ENCODE measurements at regions not wholly inside any gene's neighbourhood (a gene's known extent, or its start where the extent isn't known, plus 50 kb on each side); places are given as distances from the start of the nearest gene placed in this dataset.
"Not testable (repeated sequence)": the region's sequence is repeated elsewhere in the genome, so short reads cannot be mapped to it uniquely, and the experiment has no call there.

DNA sequence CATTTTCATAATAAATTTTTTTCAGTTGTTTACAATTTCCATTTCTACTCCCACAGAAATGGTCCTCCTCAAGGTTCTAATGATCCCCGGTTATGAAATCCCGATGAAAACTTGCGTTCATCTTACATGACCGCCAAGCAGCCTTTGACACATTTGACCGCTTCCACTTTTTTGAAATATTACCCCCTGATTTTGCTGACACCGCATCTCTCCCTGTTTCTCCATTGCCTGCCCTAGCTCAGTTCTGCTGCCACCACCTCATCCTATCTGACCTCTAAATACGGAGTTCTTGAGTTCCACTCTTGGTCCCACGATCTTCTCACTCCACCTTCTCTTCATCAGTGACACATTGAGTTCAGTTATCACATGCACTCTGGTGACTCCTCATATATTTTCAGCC is 74.1 kb downstream of the SLC35B3 start:
- no peak for DNase-seq

DNA sequence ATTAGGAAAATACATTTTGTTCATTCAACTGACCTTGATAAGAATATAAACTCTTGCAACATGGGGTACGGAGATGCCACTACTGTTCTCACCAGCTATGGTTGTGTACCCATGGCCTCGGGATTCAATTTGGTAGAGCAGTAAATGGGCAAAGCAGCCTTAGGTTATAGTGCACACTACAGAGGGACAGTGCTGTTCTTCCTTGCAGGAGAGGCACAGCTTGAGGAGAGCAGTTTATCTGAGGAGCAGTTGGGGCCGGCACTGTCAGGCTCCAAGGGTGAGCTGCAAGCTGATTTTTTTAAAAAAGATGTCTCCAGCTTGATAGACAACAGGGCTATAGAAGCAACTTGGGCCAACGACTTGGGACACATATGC is 82.4 kb downstream of the SLC35B3 start:
- no peak for DNase-seq

DNA sequence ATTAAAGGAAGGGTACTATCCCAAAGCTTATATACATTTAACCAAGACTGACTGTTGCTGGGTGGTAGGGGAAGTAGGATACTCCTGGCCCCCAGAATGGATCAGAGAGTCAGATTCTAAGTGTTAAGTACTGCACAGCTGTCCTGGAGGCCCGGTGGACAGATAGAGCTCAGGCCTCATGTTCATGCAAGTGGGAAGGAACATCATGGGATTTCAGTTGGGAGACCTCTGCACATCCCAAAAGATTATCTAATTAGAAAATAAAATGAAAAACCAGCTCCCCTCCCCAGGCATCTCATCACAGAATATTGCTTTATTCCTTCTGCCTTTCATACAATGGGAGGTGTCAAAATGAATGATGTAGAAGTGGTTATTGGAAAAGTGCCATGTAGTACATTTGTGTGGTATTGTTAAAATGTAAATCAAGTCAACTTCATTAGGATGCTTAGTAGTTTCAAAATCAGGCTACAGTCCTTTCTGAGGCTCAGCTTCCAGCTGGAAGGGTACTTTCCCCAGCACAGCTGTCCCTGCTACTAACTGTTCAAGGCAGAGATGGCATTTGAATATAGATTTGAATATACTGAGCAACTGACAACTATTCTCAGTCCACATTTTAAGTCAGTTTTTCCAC is 82.9 kb downstream of the SLC35B3 start:
- peak; percentile 66 for DNase-seq

DNA sequence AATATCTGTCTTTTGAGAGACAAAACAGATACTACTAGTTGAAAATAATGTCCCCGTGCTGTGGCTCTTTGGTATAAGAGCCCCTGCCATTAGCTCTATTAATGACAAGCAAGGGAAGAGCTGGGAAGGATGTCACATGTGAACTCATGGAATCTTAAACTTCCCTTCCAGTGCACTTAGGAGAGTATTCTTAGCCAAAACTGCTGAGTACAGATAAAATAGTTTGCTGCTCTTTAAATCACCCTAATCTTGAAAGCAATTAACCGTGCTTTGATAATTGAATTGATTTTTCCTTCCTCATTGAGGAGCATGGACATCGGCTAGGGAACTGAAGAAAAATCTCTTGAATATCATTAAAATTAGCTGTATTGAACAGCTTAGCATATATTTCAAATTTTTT is 91.7 kb downstream of the SLC35B3 start:
- DNase-seq = no peak

DNA sequence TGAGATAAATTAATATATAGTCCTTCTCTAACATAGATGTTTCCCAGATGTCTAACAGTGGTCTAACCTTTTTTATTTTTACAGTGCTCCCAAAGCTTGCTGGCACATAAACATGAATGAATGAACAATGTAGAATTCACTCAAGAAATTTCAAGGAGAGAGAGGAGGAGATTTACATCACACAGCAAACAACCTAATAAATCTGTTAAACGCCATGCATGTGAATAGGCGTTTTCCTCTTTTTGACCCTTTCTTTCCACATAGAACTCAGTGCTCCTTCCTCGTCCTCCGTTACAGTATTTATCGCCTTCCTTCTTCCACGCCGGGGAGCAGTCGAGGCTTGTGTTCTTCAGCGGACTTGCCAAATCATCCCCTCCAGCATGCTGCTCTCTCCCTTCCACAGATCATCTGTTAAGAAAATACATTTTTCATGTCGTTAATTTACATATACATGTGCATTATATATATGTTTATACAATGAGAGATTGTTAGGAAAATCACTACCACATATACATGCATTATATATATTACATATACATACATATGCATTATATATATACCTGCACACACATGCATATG is 93.0 kb downstream of the SLC35B3 start:
- no peak for DNase-seq

- no peak for DNase-seq
These were observed 98.2 kb downstream of the SLC35B3 start for GRCh38 chr6:8337147-8337546.

GRCh38 chr6:8336406-8337057 is 98.8 kb downstream of the SLC35B3 start:
- DNase-seq = no peak

GRCh38 chr6:8335896-8336295 is 99.4 kb downstream of the SLC35B3 start:
- DNase-seq = no peak

DNA sequence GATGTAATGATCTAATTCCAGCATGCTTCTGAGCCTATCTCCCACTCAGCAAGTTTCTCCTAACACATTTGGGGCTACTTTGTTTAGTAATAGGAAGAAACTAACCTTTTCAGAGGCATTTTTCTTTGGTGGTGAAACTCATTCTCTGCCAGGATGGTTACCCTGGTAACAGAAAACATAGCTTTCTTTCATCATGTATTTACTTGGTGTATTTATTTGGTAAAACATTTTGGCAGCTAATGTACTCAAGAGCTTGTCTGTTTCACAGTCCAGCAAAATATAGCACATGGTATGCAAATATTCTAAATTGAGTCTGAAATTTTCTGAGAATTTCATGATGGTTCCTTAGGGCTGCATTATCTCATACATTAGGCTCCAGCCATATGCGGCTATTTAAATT is 100.0 kb downstream of the SLC35B3 start:
- DNase-seq = no peak

DNA sequence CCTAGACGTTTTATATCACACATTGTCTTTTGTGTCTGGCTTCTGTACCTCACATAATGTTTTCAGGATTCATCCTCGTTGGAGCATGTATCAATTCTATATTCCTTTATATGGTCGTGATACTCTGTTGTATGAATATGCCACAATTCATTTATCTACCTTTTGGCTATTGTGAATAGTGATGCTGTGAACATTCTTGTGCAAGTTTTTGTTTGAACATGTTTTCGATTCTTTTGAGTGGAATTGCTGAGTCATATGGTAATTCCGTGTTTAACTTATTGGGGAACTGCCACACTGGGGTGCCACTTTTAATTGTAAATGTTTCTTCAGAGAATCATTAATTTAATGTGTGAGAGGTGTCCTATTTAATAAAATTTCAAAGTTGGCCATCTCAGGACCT is 101.2 kb downstream of the SLC35B3 start:
- no peak for DNase-seq

- DNase-seq = peak; percentile 19
These were observed 105.8 kb downstream of the SLC35B3 start for GRCh38 chr6:8329562-8329961.

- no peak for DNase-seq
These were observed 109.6 kb downstream of the SLC35B3 start for GRCh38 chr6:8325743-8326142.

- DNase-seq = no peak
These were observed 112.7 kb downstream of the SLC35B3 start for GRCh38 chr6:8322659-8323058.

DNA sequence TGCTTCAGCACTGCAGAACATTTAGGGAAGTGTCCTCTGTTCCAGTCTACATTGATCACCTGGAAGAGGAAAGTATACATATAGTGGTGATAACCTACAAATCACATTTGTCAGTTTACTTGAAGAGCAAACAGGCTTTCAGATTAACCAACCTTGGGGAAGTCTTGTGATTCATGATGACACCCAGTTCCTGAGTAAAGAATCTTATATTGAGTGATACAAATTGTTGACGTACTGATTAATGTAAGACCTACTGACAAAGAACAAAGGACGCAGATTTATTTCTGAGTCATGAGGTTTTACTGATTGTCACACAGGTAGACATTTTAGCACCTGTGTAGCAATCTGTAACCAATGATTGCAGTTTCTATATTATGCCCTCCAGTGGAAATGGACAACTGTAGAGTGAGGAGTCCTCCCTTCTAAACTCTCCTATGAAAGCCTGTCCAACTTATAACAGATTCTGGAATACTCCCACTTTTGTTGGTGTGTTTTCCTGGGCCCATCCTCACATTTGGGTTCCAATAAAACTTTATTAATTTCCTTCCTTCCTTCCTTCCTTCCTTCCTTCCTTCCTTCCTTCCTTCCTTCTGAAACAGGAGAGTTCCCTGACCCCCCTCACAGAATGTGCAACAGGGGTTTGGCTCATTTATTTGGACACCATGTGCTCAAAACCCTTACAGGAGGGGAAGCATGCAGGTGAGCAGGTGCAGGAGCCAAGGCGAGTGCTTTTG is 113.5 kb downstream of the SLC35B3 start:
- no peak for DNase-seq

- no peak for DNase-seq
These were observed 120.2 kb downstream of the SLC35B3 start for GRCh38 chr6:8315154-8315553.

DNA sequence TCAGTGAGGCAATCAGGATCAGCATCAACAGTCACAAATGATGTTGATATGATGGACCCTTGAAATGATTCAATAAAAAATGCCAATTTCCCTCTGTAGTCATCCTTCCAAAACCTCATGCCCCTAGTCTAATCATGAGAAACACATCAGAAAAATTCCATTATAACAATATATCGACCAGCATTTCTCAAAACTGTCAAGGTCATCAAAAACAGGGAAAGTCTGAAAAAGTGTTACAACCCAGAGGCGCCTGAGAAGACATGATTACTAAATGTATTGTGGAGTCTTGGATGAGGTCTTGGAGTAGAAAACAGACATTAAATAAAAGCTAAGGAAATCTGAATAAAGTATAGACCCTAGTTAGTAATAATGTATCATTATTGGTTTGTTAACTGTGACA is 133.8 kb downstream of the SLC35B3 start:
- no peak for DNase-seq

DNA sequence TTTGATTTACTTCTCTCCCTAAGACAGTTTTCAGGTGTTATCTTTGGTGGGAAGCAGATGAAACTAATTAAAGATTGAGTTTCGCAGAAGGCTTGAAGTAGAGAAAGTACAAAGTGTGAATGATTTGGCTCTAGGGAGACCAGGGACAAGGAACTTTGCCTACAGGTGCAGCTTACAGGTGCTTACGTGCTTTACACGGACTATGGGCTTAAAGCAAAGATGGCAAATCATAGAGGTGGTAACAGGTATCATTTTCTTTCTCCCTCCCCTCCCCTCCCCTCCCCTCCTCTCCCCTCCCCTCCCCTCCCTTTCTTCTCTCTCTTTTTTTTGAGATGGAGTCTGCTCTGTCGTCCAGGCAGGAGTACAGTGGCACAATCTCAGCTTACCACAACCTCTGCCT is 136.3 kb downstream of the SLC35B3 start:
- no peak for DNase-seq

- not testable (repeated sequence) for DNase-seq
These were observed 152.4 kb downstream of the SLC35B3 start for GRCh38 chr6:8282946-8283345.

DNA sequence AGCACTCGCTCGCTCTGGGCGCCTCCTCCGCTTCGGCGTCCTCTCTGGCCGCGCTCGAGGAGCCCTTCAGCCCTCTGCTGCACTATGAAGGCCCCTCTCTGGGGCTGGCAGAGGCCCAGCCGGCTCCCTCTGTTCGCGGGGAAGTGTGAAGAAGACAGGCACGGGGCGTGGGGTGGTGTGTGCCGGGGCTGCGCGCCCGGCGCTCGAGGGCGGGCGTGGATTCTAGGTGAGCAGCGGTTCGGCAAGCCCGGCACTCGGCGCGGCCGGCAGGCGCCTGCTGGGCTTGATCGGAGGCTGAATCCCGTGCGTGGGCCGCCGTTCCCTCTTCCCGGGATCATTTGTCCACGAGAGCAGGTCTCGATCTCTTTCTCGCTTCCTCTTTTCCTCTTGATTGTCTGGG is 153.0 kb downstream of the SLC35B3 start:
- no peak for DNase-seq

GRCh38 chr6:8279041-8279805 is 156.1 kb downstream of the SLC35B3 start:
- no peak for DNase-seq

DNA sequence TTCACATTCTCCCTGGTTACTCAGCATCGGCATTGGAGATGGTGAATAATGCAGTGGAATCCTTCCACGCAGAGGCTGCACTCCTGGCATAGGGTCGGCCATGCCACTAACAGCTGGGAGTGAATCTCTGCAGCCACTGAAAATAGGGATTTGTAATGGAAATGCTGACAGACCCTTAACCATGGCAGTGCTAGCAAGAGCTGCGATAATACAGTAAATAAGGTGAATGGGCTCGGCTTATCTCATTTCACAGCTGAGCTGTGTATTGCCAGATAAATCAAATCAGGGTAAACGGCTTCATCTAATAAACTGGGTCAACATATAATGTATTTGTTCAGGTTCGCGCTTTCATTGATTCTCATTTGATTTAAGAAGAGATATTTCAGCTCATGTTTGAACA is 156.8 kb downstream of the SLC35B3 start:
- no peak for DNase-seq

DNA sequence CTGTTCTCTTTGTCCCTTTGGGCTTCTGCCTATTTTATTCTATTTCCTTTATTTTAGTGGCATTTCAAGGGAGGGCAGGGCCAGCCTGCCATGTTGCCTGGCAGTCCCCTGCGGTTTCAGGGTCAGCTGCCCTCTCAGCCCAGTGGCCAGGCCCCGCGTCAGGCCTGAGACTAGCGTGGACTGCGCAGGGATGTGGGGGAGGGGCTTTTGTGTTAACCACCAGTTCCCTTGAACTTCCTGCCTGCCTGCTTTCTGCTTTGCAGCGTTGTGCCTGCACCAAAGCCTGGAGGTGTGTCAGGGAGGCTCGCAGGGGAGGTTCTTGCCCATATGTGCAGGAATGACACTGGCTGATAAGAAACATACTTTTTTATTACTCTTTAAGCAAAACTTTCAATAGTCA is 157.6 kb downstream of the SLC35B3 start:
- DNase-seq = no peak

- no peak for DNase-seq
These were observed 159.2 kb downstream of the SLC35B3 start for GRCh38 chr6:8276148-8276547.
